Astrocyte (in vitro differentiated cells and primary cell): ENCODE measurements at regions not wholly inside any gene's neighbourhood (a gene's known extent, or its start where the extent isn't known, plus 50 kb on each side); places are given as distances from the start of the nearest gene placed in this dataset.
"Not testable (repeated sequence)": the region's sequence is repeated elsewhere in the genome, so short reads cannot be mapped to it uniquely, and the experiment has no call there.

Experiments used
- EZH2 ChIP-seq: IDR thresholded peaks from 2 replicates; pipeline ENCODE4 v1.6.1; 2012; ENCODE audit warnings: mild to moderate bottlenecking, low read length, inconsistent platforms; ENCODE audit not compliant: insufficient read depth
- TF ChIP-seq, protein P1 (sequence below): IDR thresholded peaks from 2 replicates; pipeline ENCODE4 v1.5.1; 2011; ENCODE audit warnings: low read depth, mild to moderate bottlenecking, inconsistent platforms, low read length, moderate library complexity; ENCODE audit not compliant: insufficient read depth

DNA sequence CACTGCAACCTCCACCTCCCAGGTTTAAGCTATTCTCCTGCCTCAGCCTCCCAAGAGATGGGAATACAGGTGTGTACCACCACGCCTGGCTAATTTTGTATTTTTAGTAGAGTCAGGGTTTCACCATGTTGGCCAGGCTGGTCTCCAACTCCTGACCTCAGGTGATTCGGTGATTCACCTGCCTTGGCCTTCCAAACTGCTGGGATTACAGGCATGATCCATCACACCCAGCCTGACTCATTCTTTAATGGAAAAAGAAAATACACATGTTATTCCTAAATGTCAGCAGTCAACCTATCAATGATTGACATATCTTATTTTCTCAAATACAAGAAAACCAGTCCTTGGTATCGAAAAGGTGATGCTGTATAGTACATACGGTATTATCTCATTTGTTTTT, 376.2 kb downstream of the CBLN4 start:
- TF ChIP-seq, protein P1, sequence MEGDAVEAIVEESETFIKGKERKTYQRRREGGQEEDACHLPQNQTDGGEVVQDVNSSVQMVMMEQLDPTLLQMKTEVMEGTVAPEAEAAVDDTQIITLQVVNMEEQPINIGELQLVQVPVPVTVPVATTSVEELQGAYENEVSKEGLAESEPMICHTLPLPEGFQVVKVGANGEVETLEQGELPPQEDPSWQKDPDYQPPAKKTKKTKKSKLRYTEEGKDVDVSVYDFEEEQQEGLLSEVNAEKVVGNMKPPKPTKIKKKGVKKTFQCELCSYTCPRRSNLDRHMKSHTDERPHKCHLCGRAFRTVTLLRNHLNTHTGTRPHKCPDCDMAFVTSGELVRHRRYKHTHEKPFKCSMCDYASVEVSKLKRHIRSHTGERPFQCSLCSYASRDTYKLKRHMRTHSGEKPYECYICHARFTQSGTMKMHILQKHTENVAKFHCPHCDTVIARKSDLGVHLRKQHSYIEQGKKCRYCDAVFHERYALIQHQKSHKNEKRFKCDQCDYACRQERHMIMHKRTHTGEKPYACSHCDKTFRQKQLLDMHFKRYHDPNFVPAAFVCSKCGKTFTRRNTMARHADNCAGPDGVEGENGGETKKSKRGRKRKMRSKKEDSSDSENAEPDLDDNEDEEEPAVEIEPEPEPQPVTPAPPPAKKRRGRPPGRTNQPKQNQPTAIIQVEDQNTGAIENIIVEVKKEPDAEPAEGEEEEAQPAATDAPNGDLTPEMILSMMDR: not testable (repeated sequence)
- not testable (repeated sequence) for TF ChIP-seq EZH2
